Fibroblast of mammary gland (primary cell): ENCODE measurements at regions not wholly inside any gene's neighbourhood (a gene's known extent, or its start where the extent isn't known, plus 50 kb on each side); places are given as distances from the start of the nearest gene placed in this dataset.

ENCODE experiments used
- DNase-seq: peaks from one replicate; pipeline ENCODE4 v3.0.0-alpha.2; 2010; ENCODE audit warnings: low read depth
- H3K4me3 ChIP-seq: 2 replicates; pipeline ENCODE4 v1.5.1; 2011; ENCODE audit warnings: low read depth, mild to moderate bottlenecking, low read length, moderate library complexity; ENCODE audit not compliant: control insufficient read depth
- CTCF ChIP-seq: conservative IDR thresholded peaks from 2 replicates; pipeline ENCODE4 v1.5.1; 2011; ENCODE audit warnings: low read depth, low read length, inconsistent platforms; ENCODE audit not compliant: control insufficient read depth, insufficient read depth

- no peak for DNase-seq
- H3K4me3 ChIP-seq: no peak overlapping the region
- no peak for TF ChIP-seq CTCF
These were observed 150.2 kb upstream of the PLN start for GRCh38 chr6:118397671-118398465.

- no peak overlapping the region for H3K4me3 ChIP-seq
- no peak for TF ChIP-seq CTCF
- DNase-seq: no peak
These were observed 148.0 kb upstream of the PLN start for GRCh38 chr6:118400098-118400497.

GRCh38 chr6:118400582-118400981, 147.5 kb upstream of the PLN start:
- no peak overlapping the region for H3K4me3 ChIP-seq
- no peak for TF ChIP-seq CTCF
- peak; percentile 25 for DNase-seq

GRCh38 chr6:118401325-118401975, 146.6 kb upstream of the PLN start:
- no peak for TF ChIP-seq CTCF
- no peak overlapping the region for H3K4me3 ChIP-seq
- DNase-seq: no peak

GRCh38 chr6:118403036-118403435, 145.1 kb upstream of the PLN start:
- no peak for DNase-seq
- no peak for TF ChIP-seq CTCF
- no peak overlapping the region for H3K4me3 ChIP-seq

GRCh38 chr6:118408863-118409262, 139.2 kb upstream of the PLN start:
- no peak overlapping the region for H3K4me3 ChIP-seq
- TF ChIP-seq CTCF: no peak

More at GRCh38 chr6:118408863-118409262, 139.2 kb upstream of the PLN start:
- DNase-seq: no peak
